SK-N-MC (cell line): ENCODE measurements at regions not wholly inside any gene's neighbourhood (a gene's known extent, or its start where the extent isn't known, plus 50 kb on each side); places are given as distances from the start of the nearest gene placed in this dataset.
A peak's percentile ranks its signal among the peaks of the same experiment; 100 is the strongest.

ENCODE experiments used
- DNase-seq: peaks from one replicate; pipeline ENCODE4 v3.0.0-alpha.2; 2011; ENCODE audit warnings: low read depth, low spot score
- H3K27ac ChIP-seq: fragments of 200-600 bp; sonication (generic); 2 replicates; pipeline ENCODE4 v1.5.1; 2016; ENCODE audit warnings: mixed run types
- H3K36me3 ChIP-seq: fragments of 200-600 bp; sonication (generic); 2 replicates; pipeline ENCODE4 v1.6.1; 2017; ENCODE audit warnings: antibody characterized with exemption, low read length, mixed read lengths; ENCODE audit not compliant: insufficient read depth
- H3K4me3 ChIP-seq: fragments of 200-600 bp; sonication (generic); 2 replicates; pipeline ENCODE4 v1.5.1; 2016
- H3K9ac ChIP-seq: fragments of 200-600 bp; sonication (generic); 2 replicates; pipeline ENCODE4 v1.8.0; 2017; ENCODE audit warnings: mixed run types, mixed read lengths; ENCODE audit not compliant: insufficient read length
- H3K9me3 ChIP-seq: fragments of 200-600 bp; sonication (generic); 2 replicates; pipeline ENCODE4 v1.6.1; 2017; ENCODE audit warnings: low read depth, mild to moderate bottlenecking, antibody characterized with exemption, low read length, moderate library complexity, mixed read lengths
- EZH2 ChIP-seq: fragments of 200-600 bp; sonication (generic); IDR thresholded peaks from one replicate; pipeline ENCODE4 v1.6.1; 2017; ENCODE audit warnings: antibody characterized with exemption
- FOXP2 ChIP-seq: optimal IDR thresholded peaks from 2 replicates; pipeline ENCODE3; 2011; ENCODE audit warnings: mild to moderate bottlenecking, moderate library complexity; ENCODE audit not compliant: insufficient read depth; ENCODE audit errors: extremely low read length, control extremely low read depth
- POLR2AphosphoS5 ChIP-seq: IDR thresholded peaks from 2 replicates; pipeline ENCODE4 v1.6.1; 2012; ENCODE audit warnings: mild to moderate bottlenecking, low read depth, low read length, borderline replicate concordance

- no peak for DNase-seq
These were observed 121.8 kb upstream of the CAV2 start for GRCh38 chr7:116377721-116378120.

DNA sequence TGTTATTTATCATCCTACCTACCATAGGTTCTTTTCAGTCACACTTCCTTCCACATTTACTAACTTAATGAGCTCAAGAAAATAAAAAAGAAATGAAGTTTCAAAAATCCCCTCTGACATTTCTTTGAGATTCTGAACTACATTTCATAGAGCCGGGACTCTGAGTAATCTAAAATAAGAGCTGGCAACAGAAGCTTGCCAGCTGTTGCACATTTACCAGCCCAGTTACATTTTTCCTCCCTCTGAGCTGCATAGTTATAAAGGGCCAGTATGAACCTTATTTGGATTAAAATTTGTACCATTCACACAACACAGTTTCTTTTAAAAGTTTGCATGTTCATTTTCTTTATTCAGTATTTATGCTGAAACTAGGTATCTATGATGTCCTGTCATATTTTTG, 119.5 kb upstream of the CAV2 start:
- no peaks in the 10 kb centered on the region for H3K9me3 ChIP-seq
- H3K9ac ChIP-seq = peak overlapping the region; percentile 22
- TF ChIP-seq EZH2 (no peak), POLR2AphosphoS5 (no peak), FOXP2 (no peak)
- DNase-seq = no peak
- H3K4me3 ChIP-seq = no peak overlapping the region
- no peak overlapping the region for H3K27ac ChIP-seq
- H3K36me3 ChIP-seq = no peaks in the 10 kb centered on the region

More at GRCh38 chr7:116377721-116378120, 121.8 kb upstream of the CAV2 start:
- no peak overlapping the region for H3K4me3 ChIP-seq
- H3K9ac ChIP-seq = no peak overlapping the region
- no peak for TF ChIP-seq EZH2
- TF ChIP-seq POLR2AphosphoS5 = no peak
- TF ChIP-seq FOXP2 = no peak
- no peak overlapping the region for H3K27ac ChIP-seq
- no peaks in the 10 kb centered on the region for H3K36me3 ChIP-seq
- H3K9me3 ChIP-seq = no peaks in the 10 kb centered on the region

- no peak overlapping the region for H3K27ac ChIP-seq
- TF ChIP-seq FOXP2 = no peak
- TF ChIP-seq EZH2 = no peak
- TF ChIP-seq POLR2AphosphoS5 = no peak
- no peak for DNase-seq
- H3K9me3 ChIP-seq = no peaks in the 10 kb centered on the region
- H3K9ac ChIP-seq = no peak overlapping the region
- no peaks in the 10 kb centered on the region for H3K36me3 ChIP-seq
- no peak overlapping the region for H3K4me3 ChIP-seq
These were observed 117.2 kb upstream of the CAV2 start for GRCh38 chr7:116382375-116382774.

- Histone ChIP-seq H3K4me3 (no peak overlapping the region), H3K9ac (no peak overlapping the region), H3K36me3 (no peaks in the 10 kb centered on the region), H3K9me3 (no peaks in the 10 kb centered on the region), H3K27ac (no peak overlapping the region)
- TF ChIP-seq POLR2AphosphoS5 (no peak), EZH2 (no peak), FOXP2 (no peak)
- DNase-seq = no peak
These were observed 114.5 kb upstream of the CAV2 start for GRCh38 chr7:116384936-116385635.

GRCh38 chr7:116386674-116387073, 112.9 kb upstream of the CAV2 start:
- TF ChIP-seq EZH2 (no peak), POLR2AphosphoS5 (no peak), FOXP2 (no peak)
- no peaks in the 10 kb centered on the region for H3K36me3 ChIP-seq
- H3K27ac ChIP-seq = no peak overlapping the region

DNA sequence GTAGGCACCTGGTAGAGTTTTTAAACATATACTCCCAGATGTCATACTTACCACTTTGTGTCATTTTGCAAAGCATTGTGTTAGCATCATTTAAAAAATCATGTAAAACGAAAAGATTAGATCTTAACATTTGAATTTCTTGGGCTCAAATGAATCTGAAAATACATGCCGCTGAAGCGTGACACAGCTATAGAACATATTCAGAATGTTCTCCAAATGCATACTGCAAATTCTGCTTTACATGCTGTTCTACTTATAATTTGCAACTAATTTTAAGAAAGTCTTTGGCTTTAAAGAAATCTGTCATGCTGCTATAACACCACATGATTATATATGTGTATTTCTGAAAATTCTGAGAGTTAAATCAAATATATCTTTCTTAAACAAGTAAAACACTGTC, 109.2 kb upstream of the CAV2 start:
- Histone ChIP-seq H3K27ac (no peak overlapping the region), H3K4me3 (no peak overlapping the region), H3K9me3 (no peaks in the 10 kb centered on the region), H3K36me3 (no peaks in the 10 kb centered on the region), H3K9ac (no peak overlapping the region)
- TF ChIP-seq EZH2 = no peak
- TF ChIP-seq POLR2AphosphoS5 = no peak
- no peak for DNase-seq

More at GRCh38 chr7:116386674-116387073, 112.9 kb upstream of the CAV2 start:
- no peaks in the 10 kb centered on the region for H3K9me3 ChIP-seq
- H3K4me3 ChIP-seq = no peak overlapping the region
- H3K9ac ChIP-seq = no peak overlapping the region
- no peak for DNase-seq

DNA sequence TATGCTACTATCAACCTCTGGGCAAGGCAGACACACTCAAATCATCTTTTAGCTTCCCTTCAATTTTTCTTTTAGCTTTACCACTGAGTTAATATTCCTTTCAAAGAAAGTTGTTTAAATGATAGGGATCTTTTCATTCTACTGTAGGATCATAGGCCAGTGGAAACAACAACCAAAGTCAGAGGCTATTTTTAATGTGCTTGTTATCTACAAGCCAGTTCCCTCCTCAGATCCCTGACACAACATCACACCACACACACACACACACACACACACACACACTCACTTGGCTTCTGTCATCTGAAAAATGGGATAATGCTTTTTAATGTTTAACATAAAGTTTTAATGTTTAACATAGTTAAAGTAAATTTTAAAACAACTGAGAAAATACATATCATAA, 106.7 kb upstream of the CAV2 start:
- no peak overlapping the region for H3K27ac ChIP-seq
- no peak for TF ChIP-seq POLR2AphosphoS5
- TF ChIP-seq EZH2 = no peak
- no peak for TF ChIP-seq FOXP2

GRCh38 chr7:116393654-116394053, 105.9 kb upstream of the CAV2 start:
- Histone ChIP-seq H3K36me3 (no peaks in the 10 kb centered on the region), H3K9me3 (peaks cover 6% of the 10 kb centered on the region; the same call in 1 of the 2 replicates), H3K27ac (0 out of 2 replicates have a peak overlapping the region, but pooled peaks have one; percentile 46), H3K9ac (no peak overlapping the region), H3K4me3 (no peak overlapping the region)
- TF ChIP-seq EZH2 (no peak), FOXP2 (no peak), POLR2AphosphoS5 (no peak)
- no peak for DNase-seq

More for the DNA sequence above, 106.7 kb upstream of the CAV2 start:
- Histone ChIP-seq H3K9ac (no peak overlapping the region), H3K4me3 (no peak overlapping the region), H3K9me3 (no peaks in the 10 kb centered on the region; the same call in 1 of the 2 replicates), H3K36me3 (no peaks in the 10 kb centered on the region)
- DNase-seq = no peak

- Histone ChIP-seq H3K4me3 (no peak overlapping the region), H3K9ac (no peak overlapping the region), H3K9me3 (peaks cover 6% of the 10 kb centered on the region; the same call in 1 of the 2 replicates), H3K36me3 (no peaks in the 10 kb centered on the region), H3K27ac (no peak overlapping the region)
- DNase-seq = no peak
- no peak for TF ChIP-seq POLR2AphosphoS5
- TF ChIP-seq FOXP2 = no peak
- TF ChIP-seq EZH2 = no peak
These were observed 105.4 kb upstream of the CAV2 start for GRCh38 chr7:116394106-116394505.
